ENCODE measurements at regions not wholly inside any gene's neighbourhood (a gene's known extent, or its start where the extent isn't known, plus 50 kb on each side); places are given as distances from the start of the nearest gene placed in this dataset.

DNA sequence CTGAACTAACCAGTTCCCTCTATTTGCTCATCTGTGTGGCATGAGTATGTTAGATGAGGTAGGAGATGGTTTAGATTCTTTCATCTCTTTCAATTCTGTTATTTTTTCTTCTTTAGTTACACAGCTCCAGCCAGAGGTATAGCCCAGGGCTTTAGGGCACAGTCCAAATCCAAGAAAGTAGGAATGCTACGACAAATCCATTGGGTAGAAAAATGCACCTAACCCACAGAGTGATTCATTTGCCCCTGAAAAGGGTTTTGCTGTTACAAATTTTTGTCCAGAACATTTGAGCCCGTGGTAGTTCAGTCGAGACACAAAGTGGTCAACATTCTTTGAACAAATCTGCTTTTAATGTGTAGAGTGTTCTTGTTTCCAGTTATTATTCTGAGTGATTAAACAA is 250.7 kb downstream of the HS3ST3A1 start:
- H3K4me1 Mint-ChIP-seq = peaks cover 14% of the 10 kb centered on the region
- TF ChIP-seq, protein P1, sequence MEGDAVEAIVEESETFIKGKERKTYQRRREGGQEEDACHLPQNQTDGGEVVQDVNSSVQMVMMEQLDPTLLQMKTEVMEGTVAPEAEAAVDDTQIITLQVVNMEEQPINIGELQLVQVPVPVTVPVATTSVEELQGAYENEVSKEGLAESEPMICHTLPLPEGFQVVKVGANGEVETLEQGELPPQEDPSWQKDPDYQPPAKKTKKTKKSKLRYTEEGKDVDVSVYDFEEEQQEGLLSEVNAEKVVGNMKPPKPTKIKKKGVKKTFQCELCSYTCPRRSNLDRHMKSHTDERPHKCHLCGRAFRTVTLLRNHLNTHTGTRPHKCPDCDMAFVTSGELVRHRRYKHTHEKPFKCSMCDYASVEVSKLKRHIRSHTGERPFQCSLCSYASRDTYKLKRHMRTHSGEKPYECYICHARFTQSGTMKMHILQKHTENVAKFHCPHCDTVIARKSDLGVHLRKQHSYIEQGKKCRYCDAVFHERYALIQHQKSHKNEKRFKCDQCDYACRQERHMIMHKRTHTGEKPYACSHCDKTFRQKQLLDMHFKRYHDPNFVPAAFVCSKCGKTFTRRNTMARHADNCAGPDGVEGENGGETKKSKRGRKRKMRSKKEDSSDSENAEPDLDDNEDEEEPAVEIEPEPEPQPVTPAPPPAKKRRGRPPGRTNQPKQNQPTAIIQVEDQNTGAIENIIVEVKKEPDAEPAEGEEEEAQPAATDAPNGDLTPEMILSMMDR (IDR thresholded peaks at IDR 0.05) = no peak
- H3K36me3 Mint-ChIP-seq (ENCODE audit: low read depth) = no peaks in the 10 kb centered on the region
- peaks cover 13% of the 10 kb centered on the region for H3K9me3 Mint-ChIP-seq
- no peak overlapping the region for H3K4me3 Mint-ChIP-seq
- no peak overlapping the region for H3K27ac Mint-ChIP-seq
- no peak for DNase-seq
- peaks cover 4% of the 10 kb centered on the region for H3K27me3 Mint-ChIP-seq (ENCODE audit: low read depth, poor library complexity)

DNA sequence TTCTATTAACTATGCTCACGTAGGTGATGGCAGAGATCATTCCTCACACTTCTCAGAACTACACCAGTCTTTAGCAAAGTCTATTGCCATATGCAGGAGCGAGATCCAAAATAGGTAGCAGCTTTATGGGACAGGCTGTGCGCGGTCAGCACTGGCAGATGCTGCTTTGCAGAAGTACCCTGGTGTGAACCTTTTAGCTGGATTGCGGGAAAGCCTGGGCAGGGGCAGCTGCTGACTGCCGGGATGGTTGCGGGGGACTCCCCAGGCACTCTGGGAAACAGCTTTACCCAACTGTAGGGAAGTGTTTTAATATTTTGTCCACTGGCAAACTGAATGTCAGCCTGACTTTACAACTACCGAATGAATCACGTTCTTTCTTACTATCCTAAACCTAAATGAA is 251.3 kb downstream of the HS3ST3A1 start:
- no peak overlapping the region for H3K27ac Mint-ChIP-seq
- H3K27me3 Mint-ChIP-seq (ENCODE audit: low read depth, poor library complexity) = peaks cover 3% of the 10 kb centered on the region
- H3K4me3 Mint-ChIP-seq = no peak overlapping the region
- TF ChIP-seq, protein P1 (IDR thresholded peaks at IDR 0.05) = no peak
- no peak for DNase-seq
- peaks cover 17% of the 10 kb centered on the region for H3K4me1 Mint-ChIP-seq
- H3K9me3 Mint-ChIP-seq = peaks cover 17% of the 10 kb centered on the region
- no peaks in the 10 kb centered on the region for H3K36me3 Mint-ChIP-seq (ENCODE audit: low read depth)

DNA sequence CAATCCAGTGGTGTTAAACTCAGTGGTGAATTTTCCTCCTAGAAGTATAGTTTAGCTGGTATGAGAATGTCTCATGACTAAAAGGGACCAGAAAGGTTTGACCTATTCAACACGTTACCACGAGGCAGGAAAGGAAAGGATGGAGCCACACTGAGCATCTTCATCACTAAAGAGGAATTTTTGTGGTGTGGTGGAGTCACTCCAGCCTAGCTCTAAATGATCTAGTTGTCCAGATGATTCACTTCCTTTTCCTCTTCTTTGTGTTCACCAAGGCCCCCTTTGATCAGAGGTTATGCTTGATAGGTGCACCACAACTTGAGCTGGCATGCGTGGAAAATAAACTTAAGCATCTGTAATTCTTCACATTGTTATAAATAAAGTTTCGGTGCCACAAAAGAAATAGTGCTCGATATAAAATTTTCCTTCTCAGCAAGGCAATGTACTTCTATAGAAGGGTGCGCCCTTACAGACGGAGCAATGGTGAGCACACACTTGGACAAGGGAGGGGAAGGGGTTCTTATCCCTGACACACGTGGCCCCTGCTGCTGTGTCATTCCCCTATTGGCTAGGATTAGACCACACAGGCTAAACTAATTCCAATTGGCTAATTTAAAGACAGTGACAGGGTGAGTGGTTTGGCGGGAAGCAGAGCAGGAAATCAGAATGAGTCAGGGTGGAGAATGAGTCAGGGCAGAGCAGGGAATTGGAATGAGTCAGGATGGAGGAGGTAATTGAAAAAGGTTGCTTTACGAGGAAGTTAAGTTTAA is 254.6 kb downstream of the HS3ST3A1 start:
- H3K27me3 Mint-ChIP-seq (ENCODE audit: low read depth, poor library complexity) = no peaks in the 10 kb centered on the region
- TF ChIP-seq, protein P1 (IDR thresholded peaks at IDR 0.05) = no peak
- no peak overlapping the region for H3K27ac Mint-ChIP-seq
- peaks cover 4% of the 10 kb centered on the region for H3K4me1 Mint-ChIP-seq
- peaks cover 22% of the 10 kb centered on the region for H3K9me3 Mint-ChIP-seq
- no peak for DNase-seq
- no peaks in the 10 kb centered on the region for H3K36me3 Mint-ChIP-seq (ENCODE audit: low read depth)
- no peak overlapping the region for H3K4me3 Mint-ChIP-seq

DNA sequence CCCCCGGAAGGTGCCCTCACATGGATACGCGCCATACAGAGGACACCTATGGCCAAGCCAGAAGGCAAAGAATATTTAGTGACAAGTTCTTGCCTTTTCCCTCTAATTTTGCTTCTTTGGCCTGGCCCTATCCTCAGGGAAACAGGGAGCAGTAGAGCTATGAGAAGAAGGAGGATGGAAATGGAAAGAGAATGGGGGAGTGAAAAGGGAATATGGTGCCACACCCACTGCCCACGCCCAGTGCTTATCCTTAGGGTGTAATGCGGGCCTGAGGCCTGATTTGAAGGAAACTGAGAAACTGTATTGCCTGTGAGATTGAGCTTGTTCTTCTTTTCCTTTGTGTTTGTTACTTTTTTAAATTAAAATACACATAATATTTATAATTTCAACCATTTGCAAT is 255.1 kb downstream of the HS3ST3A1 start:
- H3K4me1 Mint-ChIP-seq = peaks cover 4% of the 10 kb centered on the region
- no peak overlapping the region for H3K4me3 Mint-ChIP-seq
- H3K27ac Mint-ChIP-seq = no peak overlapping the region
- no peaks in the 10 kb centered on the region for H3K36me3 Mint-ChIP-seq (ENCODE audit: low read depth)
- no peak for DNase-seq
- H3K27me3 Mint-ChIP-seq (ENCODE audit: low read depth, poor library complexity) = no peaks in the 10 kb centered on the region
- TF ChIP-seq, protein P1 (IDR thresholded peaks at IDR 0.05) = no peak
- peaks cover 22% of the 10 kb centered on the region for H3K9me3 Mint-ChIP-seq

DNA sequence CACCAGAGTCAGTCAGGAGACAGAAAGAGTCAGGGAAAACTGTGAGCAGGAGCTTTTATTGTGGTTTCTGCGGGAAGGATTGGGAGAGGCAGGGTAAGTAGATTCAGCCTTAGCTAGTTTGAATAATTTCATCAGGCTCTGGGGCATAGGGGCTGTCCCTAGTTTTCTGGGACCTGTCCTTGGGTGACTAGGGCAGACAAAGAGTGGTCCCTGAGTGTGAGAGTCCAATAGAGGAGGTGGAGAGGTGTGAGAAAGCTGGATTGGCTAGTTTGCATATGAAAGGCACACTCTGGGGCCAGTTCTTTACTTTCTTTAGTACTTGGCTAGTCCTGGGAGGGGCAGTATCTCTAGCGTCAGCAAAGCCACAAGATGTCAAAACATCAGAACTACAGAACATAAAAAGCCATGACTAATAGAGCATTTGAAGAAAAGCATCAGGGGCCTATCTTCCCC is 255.6 kb downstream of the HS3ST3A1 start:
- Mint-ChIP-seq H3K36me3 (ENCODE audit: low read depth) (no peaks in the 10 kb centered on the region), H3K4me3 (no peak overlapping the region), H3K4me1 (peaks cover 4% of the 10 kb centered on the region), H3K9me3 (peaks cover 22% of the 10 kb centered on the region), H3K27ac (no peak overlapping the region), H3K27me3 (ENCODE audit: low read depth, poor library complexity) (no peaks in the 10 kb centered on the region)
- no peak for DNase-seq
- TF ChIP-seq, protein P1 (IDR thresholded peaks at IDR 0.05) = no peak

DNA sequence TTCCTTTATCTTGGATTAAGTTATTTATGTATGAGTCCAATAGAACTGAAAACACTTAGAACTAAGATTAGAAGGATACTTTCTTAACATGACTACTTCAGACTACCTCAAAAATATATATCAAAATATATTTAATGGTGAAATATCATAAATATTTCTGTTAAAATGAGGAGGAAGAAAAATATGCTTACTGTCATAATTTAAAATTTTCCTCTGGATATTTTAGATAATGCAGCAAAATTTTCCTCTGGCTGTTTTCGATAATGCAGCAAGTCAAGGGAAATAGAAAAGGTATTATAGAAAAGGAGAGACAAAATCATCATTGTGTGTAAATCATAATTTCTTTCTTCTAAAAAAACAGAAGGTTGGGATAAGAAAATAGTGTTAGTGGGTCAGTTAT is 263.3 kb downstream of the HS3ST3A1 start:
- Mint-ChIP-seq H3K9me3 (peaks cover 3% of the 10 kb centered on the region), H3K27ac (no peak overlapping the region), H3K27me3 (ENCODE audit: low read depth, poor library complexity) (peaks cover 3% of the 10 kb centered on the region), H3K36me3 (ENCODE audit: low read depth) (no peaks in the 10 kb centered on the region), H3K4me1 (peaks cover 22% of the 10 kb centered on the region), H3K4me3 (peak overlapping the region; percentile 70)
- DNase-seq = no peak
- TF ChIP-seq, protein P1 (IDR thresholded peaks at IDR 0.05) = no peak
